ENCODE measurements at regions not wholly inside any gene's neighbourhood (a gene's known extent, or its start where the extent isn't known, plus 50 kb on each side); places are given as distances from the start of the nearest gene placed in this dataset.

- Mint-ChIP-seq H3K9me3 (peaks cover 0 to 7% (median 2%) of the 10 kb centered on the region in 7 donors), H3K36me3 (no peaks in the 10 kb centered on the region), H3K4me3 (no peak overlapping the region), H3K27ac (peak overlapping the region in 2 of 7 donors; percentile 88 to 93), H3K4me1 (peaks cover 48% of the 10 kb centered on the region), H3K27me3 (ENCODE audit: low read depth in 3 of 3) (no peaks in the 10 kb centered on the region)
- no peak overlapping the region for H3K4me3 ChIP-seq (replicated peaks in 1 of 3; ENCODE audit: low read depth in 2 of 3, low read length in 3 of 3)
- no peaks in the 10 kb centered on the region for H3K27me3 ChIP-seq (ENCODE audit: control insufficient read depth in 2 of 2, insufficient read depth in 2 of 2, low read length in 2 of 2)
- H2AFZ ChIP-seq (ENCODE audit: insufficient read depth, low read depth, low read length, poor library complexity, severe bottlenecking) = no peak overlapping the region
- WGBS (ENCODE audit: insufficient coverage) = no CpG with 5 or more reads among the region's 9 CpGs
- DNase-seq = no peak
- H3K9ac ChIP-seq (ENCODE audit: insufficient read depth, low read length, poor library complexity, severe bottlenecking) = no peak overlapping the region
- no peaks in the 10 kb centered on the region for H3K36me3 ChIP-seq (replicated peaks in 1 of 2; ENCODE audit: control insufficient read depth in 1 of 2, insufficient read depth in 2 of 2, low read length in 2 of 2)
- no peaks in the 10 kb centered on the region for H3K9me3 ChIP-seq (replicated peaks in 1 of 2; ENCODE audit: control insufficient read depth in 1 of 2, insufficient read depth in 1 of 2, low read length in 2 of 2)
- no peak overlapping the region for H3K4me2 ChIP-seq (replicated peaks; ENCODE audit: extremely low read depth, low read length, poor library complexity, severe bottlenecking)
- peaks cover 43 to 59% of the 10 kb centered on the region in 2 donors for H3K4me1 ChIP-seq (ENCODE audit: control insufficient read depth in 1 of 2, insufficient read depth in 2 of 2, low read length in 2 of 2)
- intact Hi-C loops (cut with micrococcal nuclease) = no loop called here
- no peaks in the 10 kb centered on the region for H4K20me1 ChIP-seq (ENCODE audit: insufficient read depth, low read length)
- peak overlapping the region in 1 of 2 donors; percentile 54 for H3K27ac ChIP-seq (ENCODE audit: low read depth in 1 of 2, low read length in 2 of 2)
- no peak for TF ChIP-seq CTCF (IDR thresholded peaks at IDR 0.05)
- H3K79me2 ChIP-seq (ENCODE audit: insufficient read depth, low read length) = no peaks in the 10 kb centered on the region
Observed at GRCh38 chr21:35476621-35477395, 427.7 kb upstream of the RUNX1 start.

GRCh38 chr21:35475762-35476161 is 426.7 kb upstream of the RUNX1 start:
- no peaks in the 10 kb centered on the region for H3K9me3 ChIP-seq (replicated peaks in 1 of 2; ENCODE audit: control insufficient read depth in 1 of 2, insufficient read depth in 1 of 2, low read length in 2 of 2)
- no CpG with 5 or more reads among the region's 4 CpGs for WGBS (ENCODE audit: insufficient coverage)
- H2AFZ ChIP-seq (ENCODE audit: insufficient read depth, low read depth, low read length, poor library complexity, severe bottlenecking) = peak overlapping the region; percentile 40
- H3K4me3 ChIP-seq (replicated peaks in 1 of 3; ENCODE audit: low read depth in 2 of 3, low read length in 3 of 3) = peak overlapping the region in 1 of 3 experiments; percentile 9
- intact Hi-C loops (cut with micrococcal nuclease) = no loop called here
- DNase-seq = peak; percentile 25 to 73 (median 64)
- peak overlapping the region; percentile 70 to 93 (median 87) for H3K27ac Mint-ChIP-seq
- H3K4me3 Mint-ChIP-seq = peak overlapping the region in 1 of 2 donors; percentile 8
- peaks cover 48% of the 10 kb centered on the region for H3K4me1 Mint-ChIP-seq
- no peaks in the 10 kb centered on the region for H3K36me3 Mint-ChIP-seq
- H3K27me3 Mint-ChIP-seq (ENCODE audit: low read depth in 3 of 3) = no peaks in the 10 kb centered on the region
- no peaks in the 10 kb centered on the region for H3K27me3 ChIP-seq (ENCODE audit: control insufficient read depth in 2 of 2, insufficient read depth in 2 of 2, low read length in 2 of 2)
- peak overlapping the region in 1 of 2 donors; percentile 54 for H3K27ac ChIP-seq (ENCODE audit: low read depth in 1 of 2, low read length in 2 of 2)
- no peak for TF ChIP-seq CTCF (IDR thresholded peaks at IDR 0.05)
- peak overlapping the region; percentile 5 for H3K4me2 ChIP-seq (replicated peaks; ENCODE audit: extremely low read depth, low read length, poor library complexity, severe bottlenecking)
- H4K20me1 ChIP-seq (ENCODE audit: insufficient read depth, low read length) = no peaks in the 10 kb centered on the region
- H3K9me3 Mint-ChIP-seq = peaks cover 0 to 7% (median 2%) of the 10 kb centered on the region in 7 donors
- no peaks in the 10 kb centered on the region for H3K79me2 ChIP-seq (ENCODE audit: insufficient read depth, low read length)
- H3K36me3 ChIP-seq (replicated peaks in 1 of 2; ENCODE audit: control insufficient read depth in 1 of 2, insufficient read depth in 2 of 2, low read length in 2 of 2) = no peaks in the 10 kb centered on the region
- peaks cover 43 to 59% of the 10 kb centered on the region in 2 donors for H3K4me1 ChIP-seq (ENCODE audit: control insufficient read depth in 1 of 2, insufficient read depth in 2 of 2, low read length in 2 of 2)
- H3K9ac ChIP-seq (ENCODE audit: insufficient read depth, low read length, poor library complexity, severe bottlenecking) = no peak overlapping the region

All from CD14-positive monocyte (primary cell).